Endometrium (tissue), 2 donors: ENCODE measurements at regions not wholly inside any gene's neighbourhood (a gene's known extent, or its start where the extent isn't known, plus 50 kb on each side); places are given as distances from the start of the nearest gene placed in this dataset.

Experiments
- FAIRE-seq: peaks from 2 replicates; lab custom pipeline; 2012; peaks lifted over from hg19 to GRCh38; lab: Jason Lieb, UNC
- donor health status: control.
- donor health status: control.

- no peak for FAIRE-seq
These were observed 101.6 kb upstream of the MAP1B start for GRCh38 chr5:72005671-72006070.

- no peak for FAIRE-seq
These were observed 100.9 kb upstream of the MAP1B start for GRCh38 chr5:72006361-72006760.

GRCh38 chr5:72007336-72008111 lies 99.8 kb upstream of the MAP1B start:
- no peak for FAIRE-seq

- no peak for FAIRE-seq
These were observed 98.0 kb upstream of the MAP1B start for GRCh38 chr5:72009280-72009679.

- FAIRE-seq = no peak
These were observed 96.8 kb upstream of the MAP1B start for GRCh38 chr5:72010430-72010829.

- FAIRE-seq = no peak
These were observed 94.4 kb upstream of the MAP1B start for GRCh38 chr5:72012906-72013305.

GRCh38 chr5:72013766-72014624 lies 93.3 kb upstream of the MAP1B start:
- FAIRE-seq = no peak

- FAIRE-seq = no peak
These were observed 92.1 kb upstream of the MAP1B start for GRCh38 chr5:72015103-72015548.

GRCh38 chr5:72018143-72018803 lies 89.0 kb upstream of the MAP1B start:
- FAIRE-seq = no peak

- no peak for FAIRE-seq
These were observed 86.9 kb upstream of the MAP1B start for GRCh38 chr5:72020161-72020983.

GRCh38 chr5:72021651-72022357 lies 85.5 kb upstream of the MAP1B start:
- FAIRE-seq = no peak

- no peak for FAIRE-seq
These were observed 78.9 kb upstream of the MAP1B start for GRCh38 chr5:72028382-72028781.

GRCh38 chr5:72030237-72030636 lies 77.0 kb upstream of the MAP1B start:
- no peak for FAIRE-seq

GRCh38 chr5:72032788-72033187 lies 74.5 kb upstream of the MAP1B start:
- FAIRE-seq = no peak

GRCh38 chr5:72034770-72035169 lies 72.5 kb upstream of the MAP1B start:
- FAIRE-seq = no peak

- no peak for FAIRE-seq
These were observed 71.4 kb upstream of the MAP1B start for GRCh38 chr5:72035831-72036230.

- FAIRE-seq = no peak
These were observed 70.3 kb upstream of the MAP1B start for GRCh38 chr5:72036951-72037350.

GRCh38 chr5:72040513-72040912 lies 66.8 kb upstream of the MAP1B start:
- FAIRE-seq = no peak

- no peak for FAIRE-seq
These were observed 65.6 kb upstream of the MAP1B start for GRCh38 chr5:72041654-72042053.

- no peak for FAIRE-seq
These were observed 65.2 kb upstream of the MAP1B start for GRCh38 chr5:72042097-72042496.

GRCh38 chr5:72045692-72046091 lies 61.6 kb upstream of the MAP1B start:
- FAIRE-seq = no peak
